HEK293T (cell line): ENCODE measurements at regions not wholly inside any gene's neighbourhood (a gene's known extent, or its start where the extent isn't known, plus 50 kb on each side); places are given as distances from the start of the nearest gene placed in this dataset.
"Not testable (repeated sequence)": the region's sequence is repeated elsewhere in the genome, so short reads cannot be mapped to it uniquely, and the experiment has no call there.

ENCODE experiments used
- ELF4 ChIP-seq: fragments of 450-650 bp; IDR thresholded peaks from 2 replicates; pipeline ENCODE4 v1.6.1; 2017; ENCODE audit warnings: antibody characterized with exemption
- FOXA1 ChIP-seq: fragments of 450-650 bp; IDR thresholded peaks from 2 replicates; pipeline ENCODE4 v1.6.1; 2016; ENCODE audit warnings: mild to moderate bottlenecking
- FOXK2 ChIP-seq: fragments of 450-650 bp; IDR thresholded peaks from 2 replicates; pipeline ENCODE4 v1.6.1; 2016; ENCODE audit warnings: mild to moderate bottlenecking
- FOXM1 ChIP-seq: fragments of 450-650 bp; IDR thresholded peaks from 2 replicates; pipeline ENCODE4 v1.6.1; 2017; ENCODE audit warnings: mild to moderate bottlenecking, borderline replicate concordance
- HDGF ChIP-seq: fragments of 450-650 bp; IDR thresholded peaks from 2 replicates; pipeline ENCODE4 v1.6.1; 2017; ENCODE audit warnings: antibody characterized with exemption, borderline replicate concordance
- SP1 ChIP-seq: fragments of 450-650 bp; IDR thresholded peaks from 2 replicates; pipeline ENCODE4 v1.6.1; 2017
- TF ChIP-seq, protein P1 (sequence below): fragments of 450-650 bp; IDR thresholded peaks from 2 replicates; pipeline ENCODE4 v1.6.1; 2016

DNA sequence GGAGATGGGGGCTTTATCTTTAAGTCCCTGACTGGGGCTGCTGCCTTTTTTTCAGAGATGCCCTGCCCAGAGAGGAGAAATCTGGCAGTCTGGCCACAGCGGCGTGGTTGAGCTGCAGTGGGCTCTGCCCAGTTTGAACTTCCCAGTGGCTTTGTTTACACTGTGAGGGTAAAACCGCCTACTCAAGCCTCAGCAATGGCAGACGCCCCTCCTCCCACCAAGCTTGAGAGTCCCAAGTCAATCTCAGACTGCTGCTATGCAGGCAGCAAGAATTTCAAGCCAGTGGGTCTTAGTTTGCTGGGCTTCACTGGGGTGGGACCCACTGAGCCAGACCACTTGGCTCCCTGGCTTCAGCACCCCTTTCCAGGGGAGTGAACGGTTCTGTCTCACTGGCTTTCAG lies 76.4 kb upstream of the DNAJC1 start:
- not testable (repeated sequence) for TF ChIP-seq SP1, ELF4, HDGF, FOXA1, FOXM1, FOXK2
- TF ChIP-seq, protein P1, sequence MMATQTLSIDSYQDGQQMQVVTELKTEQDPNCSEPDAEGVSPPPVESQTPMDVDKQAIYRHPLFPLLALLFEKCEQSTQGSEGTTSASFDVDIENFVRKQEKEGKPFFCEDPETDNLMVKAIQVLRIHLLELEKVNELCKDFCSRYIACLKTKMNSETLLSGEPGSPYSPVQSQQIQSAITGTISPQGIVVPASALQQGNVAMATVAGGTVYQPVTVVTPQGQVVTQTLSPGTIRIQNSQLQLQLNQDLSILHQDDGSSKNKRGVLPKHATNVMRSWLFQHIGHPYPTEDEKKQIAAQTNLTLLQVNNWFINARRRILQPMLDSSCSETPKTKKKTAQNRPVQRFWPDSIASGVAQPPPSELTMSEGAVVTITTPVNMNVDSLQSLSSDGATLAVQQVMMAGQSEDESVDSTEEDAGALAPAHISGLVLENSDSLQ: not testable (repeated sequence)
